SIG-M5 treated with dmso at 0.1 percent for 504 hours (cell line): ENCODE measurements at regions not wholly inside any gene's neighbourhood (a gene's known extent, or its start where the extent isn't known, plus 50 kb on each side); places are given as distances from the start of the nearest gene placed in this dataset.

ENCODE experiments used
- DNase-seq: peaks from one replicate; lab custom pipeline; 2025; ENCODE audit not compliant: unreplicated experiment; lab: John Stamatoyannopoulos, UW

DNA sequence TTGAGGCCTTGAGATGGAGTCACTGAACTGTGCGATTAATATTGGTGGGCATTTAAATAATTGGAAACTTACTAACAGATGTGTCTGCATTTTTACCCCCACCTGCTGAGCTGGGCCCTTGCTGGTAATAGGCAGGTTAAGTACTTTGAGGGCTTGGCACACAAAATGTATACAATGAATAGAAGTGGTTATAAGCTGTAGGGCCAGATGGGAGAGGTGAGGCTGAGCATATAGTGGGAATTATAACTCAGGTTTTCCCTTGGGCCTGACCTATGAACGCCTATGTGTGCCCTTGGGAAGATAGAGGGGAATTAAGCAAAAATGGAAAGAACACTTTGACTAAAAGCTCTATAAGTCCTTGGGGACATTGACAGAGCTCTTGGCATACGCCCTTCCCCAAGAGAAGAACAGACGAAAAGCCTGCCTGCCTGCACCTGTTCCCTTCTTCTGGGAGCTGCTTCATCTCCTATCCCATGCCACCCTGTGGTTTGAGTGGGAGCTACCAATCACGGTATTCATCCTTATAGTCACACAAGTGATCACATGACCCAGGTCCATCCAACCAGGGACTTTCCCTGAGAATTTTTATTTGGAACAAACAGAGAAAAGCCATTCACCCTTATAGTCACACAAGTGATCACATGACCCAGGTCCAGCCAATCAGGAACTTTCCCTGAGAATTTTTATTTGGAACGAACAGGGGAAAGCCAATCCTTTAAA is 260.7 kb upstream of the CSF3R start:
- DNase-seq = no peak

DNA sequence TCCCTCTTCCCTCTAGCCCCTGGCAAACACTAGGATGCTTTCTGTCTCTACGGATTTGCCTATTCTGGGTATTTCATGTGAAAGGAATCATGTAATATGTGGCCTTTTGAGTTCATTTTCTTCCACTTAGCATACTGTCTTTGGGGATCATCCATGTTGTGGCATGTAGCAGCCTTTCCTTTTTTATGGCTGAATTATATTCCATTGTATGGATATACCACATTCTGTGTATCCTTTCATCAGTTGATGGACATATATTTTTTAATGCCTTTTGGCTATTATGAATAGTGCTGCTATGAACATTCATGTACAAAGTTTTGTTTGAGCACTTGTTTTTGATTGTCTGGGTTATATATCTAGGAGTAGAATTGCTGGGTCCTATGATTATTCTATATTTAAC is 258.4 kb upstream of the CSF3R start:
- no peak for DNase-seq

DNA sequence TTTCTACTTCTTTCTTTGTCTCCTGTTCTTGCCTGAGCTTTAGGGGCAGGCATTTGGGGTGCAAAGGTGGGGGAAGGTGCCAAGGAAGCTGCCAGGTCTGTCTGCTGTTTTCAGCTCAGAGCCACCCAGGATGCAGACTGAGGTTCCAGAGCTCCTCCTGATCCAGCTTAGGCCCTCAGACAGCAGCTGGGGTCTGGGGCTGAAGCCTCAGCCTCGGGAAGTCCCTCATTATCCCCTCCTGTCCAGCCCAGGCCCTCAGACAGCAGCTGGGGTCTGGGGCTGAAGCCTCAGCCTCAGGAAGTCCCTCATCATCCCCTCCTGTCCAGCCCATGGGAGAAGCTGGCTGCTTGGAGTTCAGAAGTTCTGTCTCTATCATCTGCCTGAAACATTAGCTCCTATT is 257.7 kb upstream of the CSF3R start:
- DNase-seq = no peak

DNA sequence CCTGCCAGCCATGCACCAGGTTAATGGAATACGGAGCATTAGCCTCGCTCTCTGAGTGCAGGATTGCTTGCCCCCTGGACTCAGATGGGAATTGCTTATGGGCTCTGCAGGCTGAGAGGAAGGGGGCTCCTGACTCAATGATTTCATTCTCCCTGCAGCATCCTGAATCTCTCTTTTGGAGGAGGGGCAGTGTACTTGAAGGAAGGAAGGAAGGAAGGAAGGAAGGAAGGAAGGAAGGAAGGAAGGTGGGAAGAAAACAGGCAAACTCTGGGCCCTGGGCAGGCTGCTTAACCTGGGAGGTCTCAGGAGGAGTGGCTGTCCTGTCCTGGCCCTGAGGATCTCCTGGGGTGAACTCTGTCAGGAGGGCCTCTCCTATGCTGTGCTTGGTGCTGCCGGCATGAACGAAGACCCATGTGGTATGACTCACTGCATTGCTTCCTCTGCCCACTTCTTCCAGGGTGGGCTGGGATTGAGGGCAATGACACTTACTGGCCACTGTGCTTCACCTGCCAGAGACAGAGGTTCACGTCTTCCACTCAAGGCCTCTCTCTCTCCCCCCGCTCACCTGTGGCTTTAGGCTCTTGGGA is 257.1 kb upstream of the CSF3R start:
- DNase-seq = no peak

DNA sequence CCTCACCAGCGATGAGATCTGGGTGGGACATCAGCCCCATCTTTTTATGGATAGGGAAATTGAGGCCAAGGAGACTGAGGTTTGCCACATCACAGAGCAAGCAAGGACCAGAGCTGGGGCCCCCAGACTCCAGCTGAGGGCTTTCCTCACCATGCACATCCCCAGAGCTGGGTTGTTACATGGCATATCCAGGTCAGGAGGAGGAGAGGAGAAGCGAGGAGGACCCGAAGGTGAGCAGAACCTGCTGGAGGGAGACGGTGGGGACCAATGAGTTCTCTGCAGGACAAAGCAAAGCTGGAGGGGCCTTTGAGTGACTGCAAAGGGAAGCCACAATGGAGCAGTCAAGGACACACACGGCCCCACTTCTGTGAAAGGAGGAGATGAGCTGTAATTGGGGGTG is 255.5 kb upstream of the CSF3R start:
- no peak for DNase-seq

DNA sequence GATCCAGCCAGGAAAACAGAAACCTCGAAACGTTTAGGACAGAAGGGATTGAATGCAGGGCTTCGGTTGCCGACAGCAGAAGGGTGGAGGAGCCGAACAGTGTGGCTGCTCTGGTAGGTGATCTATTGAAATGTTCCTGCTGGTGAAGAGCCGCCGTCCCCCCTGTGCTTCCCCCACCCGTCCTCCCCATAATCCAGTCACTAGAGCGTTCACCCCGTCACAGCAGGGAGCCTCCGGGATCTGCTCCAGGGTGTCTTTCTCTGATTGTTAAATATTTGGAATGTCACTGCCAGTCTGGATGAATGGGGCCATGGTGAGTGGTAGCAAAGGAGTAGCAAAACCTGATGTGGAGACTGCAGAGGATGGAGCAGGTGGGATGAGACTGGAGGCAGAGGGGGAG is 255.1 kb upstream of the CSF3R start:
- DNase-seq = no peak

DNA sequence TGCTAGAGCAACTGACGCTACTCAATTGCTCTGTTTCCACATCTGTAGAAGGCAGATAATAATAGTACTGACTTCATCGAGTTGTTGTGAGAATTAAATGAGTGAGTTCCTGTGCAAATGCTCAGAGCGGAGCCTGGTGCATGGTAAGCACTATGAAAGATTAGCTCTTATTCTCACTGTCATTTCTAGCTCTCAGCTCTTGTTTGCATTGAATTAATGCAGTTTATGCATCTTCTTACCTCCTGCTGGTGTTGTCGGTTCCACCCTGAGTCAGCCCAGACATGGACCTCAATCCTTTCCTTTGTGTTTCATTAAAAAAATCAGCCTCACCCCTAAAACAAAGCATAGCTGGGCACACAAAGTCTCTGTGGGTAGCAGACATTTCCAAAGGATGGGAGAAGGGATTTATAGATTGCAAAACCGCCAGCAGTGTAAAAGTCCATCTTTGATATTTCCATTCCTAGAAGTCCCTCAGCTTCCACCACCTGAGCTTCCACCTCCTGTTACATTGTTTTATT is 254.4 kb upstream of the CSF3R start:
- no peak for DNase-seq

DNA sequence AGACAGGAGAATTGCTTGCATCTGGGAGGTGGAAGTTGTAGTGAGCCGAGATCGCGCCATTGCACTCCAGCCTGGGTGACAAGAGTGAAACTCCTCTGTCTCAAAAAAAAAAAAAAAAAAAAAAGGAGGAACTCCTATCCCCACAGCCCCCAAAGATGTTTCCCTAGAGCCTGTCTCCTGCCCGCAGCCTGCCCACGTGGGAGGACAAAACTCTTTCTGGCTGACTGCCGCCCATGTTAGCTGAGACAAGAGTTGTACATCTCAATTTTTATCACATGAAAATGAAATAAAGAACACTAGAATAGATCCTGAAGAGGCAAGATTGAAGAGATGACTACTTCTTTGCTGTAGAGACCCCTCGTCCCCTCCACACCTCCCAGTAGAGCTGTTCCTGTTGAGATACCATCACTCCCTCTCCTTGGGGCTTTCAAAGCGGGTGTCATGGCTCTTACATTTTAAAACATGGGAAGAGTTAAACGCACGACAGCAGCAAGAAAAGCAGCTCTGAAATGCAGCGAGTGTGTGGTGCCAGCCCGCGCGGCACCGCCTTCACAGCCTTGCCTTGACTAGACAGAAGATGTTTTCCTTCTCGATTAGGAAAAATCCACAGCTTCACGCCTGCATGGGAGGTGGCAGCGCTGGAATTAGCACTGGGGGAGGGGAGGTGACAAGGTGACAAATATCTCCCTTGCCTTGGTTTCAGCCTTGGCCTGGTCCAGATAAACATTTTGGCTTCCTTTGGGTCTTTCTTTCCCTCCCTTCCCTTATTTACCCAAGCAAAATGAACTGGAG is 253.4 kb upstream of the CSF3R start:
- DNase-seq = no peak

DNA sequence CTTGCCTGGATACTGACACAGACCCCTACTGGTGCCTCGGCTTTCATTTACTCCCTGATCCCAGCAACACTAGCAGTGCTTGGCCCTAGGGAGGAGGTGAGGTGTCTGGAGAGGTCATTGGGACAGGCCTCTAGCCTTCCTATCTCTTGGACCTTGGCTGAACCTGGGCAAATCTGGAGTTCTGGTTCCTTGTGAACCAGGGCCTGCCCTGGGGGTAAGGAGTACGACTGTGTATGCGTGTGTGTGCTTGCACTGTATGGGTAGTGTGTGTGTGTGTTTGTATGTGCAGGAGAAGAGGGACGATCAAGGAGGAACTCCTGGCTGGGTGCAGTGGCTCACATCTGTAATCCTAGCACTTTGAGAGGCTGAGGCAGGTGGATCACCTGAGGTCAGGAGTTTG is 252.7 kb upstream of the CSF3R start:
- no peak for DNase-seq

DNA sequence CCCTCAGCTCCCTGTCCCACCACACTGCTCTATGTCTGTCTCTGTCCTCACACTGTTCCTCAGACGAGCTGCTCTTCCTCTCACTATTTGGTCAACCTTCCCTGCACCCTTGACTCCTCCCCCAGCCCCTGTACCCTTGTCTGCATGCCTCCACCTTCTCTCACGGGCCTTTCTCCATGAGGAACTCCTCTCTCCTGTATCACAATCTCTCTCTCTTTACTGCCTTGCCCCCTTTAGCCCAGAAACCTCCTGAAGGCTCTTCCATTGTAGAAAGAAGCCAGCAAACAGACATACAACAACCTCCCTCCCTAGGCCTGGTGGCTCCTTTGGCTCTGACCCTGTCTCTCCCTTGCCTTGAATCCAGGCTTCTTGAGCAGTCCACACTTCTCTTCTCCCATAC is 251.6 kb upstream of the CSF3R start:
- DNase-seq = no peak

DNA sequence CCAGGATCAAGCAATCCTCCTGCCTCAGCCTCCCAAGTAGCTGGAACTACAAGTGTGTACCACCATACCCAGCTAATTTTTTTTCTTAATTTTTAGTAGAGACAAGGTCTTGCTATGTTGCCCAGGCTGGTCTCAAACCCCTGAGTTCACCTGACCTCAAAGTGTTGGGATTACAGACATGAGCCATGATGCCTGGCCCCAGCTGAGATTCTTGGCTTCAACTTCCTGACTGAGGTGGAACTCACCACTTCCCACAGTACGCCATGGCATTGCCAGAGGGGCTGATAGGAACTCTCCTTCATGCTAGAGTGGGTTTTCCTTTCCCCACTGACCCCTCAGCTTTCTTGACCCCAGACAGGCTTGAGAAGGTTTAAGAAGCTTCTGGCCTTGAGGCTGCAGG is 251.0 kb upstream of the CSF3R start:
- no peak for DNase-seq

DNA sequence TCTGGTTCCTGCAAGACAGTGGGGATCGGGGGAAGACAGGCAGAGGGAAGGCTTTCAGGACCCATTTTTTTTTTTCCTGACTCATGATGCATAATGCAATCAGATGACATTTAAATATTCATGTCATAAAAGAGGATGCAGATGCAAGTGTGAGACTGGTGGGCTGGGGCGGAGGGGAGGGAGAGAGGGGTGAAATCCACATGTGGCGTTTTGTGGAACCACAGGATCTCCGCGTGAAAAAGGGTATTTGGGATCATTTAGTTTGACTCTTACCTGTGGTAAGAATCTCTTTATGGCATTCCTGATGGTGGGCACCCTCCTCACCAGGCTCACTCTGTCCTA is 249.3 kb upstream of the CSF3R start:
- no peak for DNase-seq

DNA sequence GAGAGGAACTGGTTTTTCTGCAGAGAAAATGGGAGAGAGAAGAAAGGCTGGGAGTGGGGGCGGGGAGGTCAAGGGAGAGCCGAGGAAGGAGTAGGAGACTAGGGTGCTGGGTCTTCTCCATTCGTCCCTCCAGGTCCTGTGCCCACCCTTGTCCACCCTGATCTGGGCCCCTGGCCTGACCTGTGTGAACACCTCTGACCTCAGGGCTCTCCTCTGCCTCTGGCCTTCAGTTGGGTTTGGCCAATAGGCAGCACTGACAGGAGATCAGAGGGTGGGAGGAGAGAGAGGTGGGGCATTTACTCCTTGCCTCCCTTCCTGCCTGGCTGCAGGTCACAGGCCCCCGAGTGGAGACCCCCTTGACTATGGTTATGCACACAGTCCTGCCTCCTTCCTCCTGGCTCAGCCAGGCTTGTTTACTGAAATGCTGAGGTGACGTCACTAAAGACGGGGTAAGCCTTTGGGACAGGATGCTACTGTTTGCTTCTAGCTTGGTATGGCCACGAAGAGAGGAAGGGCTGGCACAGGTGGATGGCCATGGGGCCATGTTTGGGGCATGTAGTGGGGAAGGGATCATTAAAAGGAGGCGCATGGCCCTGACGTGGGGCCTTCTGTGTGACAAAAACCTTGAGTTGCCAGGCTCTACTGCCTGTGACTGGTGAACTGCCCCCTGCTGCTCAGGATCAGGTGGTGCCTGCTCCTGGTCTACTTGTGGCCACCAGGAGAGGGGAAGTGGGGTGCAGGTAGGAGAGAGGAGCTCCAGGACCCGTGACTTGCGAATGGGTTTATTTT is 248.7 kb upstream of the CSF3R start:
- DNase-seq = no peak

DNA sequence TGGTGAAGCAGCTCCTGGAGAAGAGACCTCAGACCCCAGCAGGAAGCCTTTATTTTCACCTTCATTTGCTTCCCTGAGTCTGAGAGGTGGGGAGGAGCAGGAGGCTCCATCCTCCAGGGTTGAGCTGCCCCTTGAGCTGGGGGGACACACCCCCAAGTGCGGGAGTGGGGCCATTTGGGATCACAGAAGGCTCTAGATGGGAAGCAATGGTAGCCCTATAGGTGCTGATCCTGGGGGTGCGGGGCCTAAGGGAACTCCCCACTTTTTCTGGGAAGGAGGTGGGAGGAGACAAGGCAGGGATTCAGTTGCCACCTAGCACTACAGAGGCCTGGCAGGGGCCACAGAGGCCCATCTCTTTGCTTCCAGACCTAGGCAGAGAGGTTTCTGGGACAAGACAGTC is 247.9 kb upstream of the CSF3R start:
- DNase-seq = no peak

DNA sequence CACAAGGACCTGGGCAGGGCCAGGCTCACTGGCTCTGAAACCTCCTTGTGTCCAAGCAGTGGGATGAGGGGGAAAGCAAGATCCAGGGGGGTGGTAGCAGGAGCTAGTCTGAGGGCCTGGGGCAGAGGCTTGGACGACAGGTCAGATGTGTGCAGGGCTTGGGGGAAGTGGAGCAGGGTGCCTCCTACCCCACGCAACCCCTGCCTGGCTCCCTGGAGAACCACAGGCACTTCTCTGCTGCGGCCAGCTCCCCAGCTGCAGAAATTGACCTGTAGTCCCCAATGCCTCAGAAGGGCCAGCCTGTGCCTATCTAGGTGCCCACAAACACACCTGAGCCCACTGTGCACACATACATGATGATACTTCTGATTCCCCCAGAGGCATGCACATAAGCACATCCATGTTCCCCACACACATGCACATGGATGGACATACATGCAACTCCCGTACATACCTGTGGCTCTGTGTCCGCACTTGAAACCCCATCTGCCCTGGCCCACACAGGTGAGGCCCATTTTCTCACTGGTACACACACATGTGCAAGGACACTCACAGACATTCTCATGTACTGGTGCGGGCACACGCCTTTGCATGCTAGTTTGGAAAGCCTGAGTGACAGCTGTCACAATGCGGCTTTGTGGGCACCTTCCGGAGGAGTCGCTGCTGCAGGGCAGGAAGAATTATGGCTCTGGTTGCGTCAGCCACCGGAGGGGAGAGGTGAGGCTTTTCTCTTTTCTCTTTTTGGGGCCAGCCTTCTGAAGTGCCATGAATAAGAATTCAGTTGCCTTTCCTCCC is 247.2 kb upstream of the CSF3R start:
- no peak for DNase-seq

DNA sequence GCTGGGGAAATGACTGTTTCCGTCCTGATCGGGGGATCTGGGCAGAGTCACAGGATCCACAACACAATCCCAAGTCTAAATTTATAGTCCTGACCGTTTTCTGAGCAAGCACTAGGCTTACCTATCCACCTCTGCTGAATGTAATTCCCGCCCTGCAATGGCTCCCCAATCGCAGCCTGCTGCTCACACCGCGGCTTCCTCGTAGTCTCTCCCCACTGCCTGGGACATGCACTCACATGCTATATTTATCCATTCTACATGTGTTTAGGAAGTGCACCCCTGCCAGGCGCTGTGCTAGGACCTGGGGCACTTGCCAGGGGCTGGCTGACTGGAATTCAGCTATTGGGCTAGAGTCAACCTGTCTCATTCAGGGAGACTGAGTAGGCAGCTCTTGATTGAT is 246.6 kb upstream of the CSF3R start:
- no peak for DNase-seq

DNA sequence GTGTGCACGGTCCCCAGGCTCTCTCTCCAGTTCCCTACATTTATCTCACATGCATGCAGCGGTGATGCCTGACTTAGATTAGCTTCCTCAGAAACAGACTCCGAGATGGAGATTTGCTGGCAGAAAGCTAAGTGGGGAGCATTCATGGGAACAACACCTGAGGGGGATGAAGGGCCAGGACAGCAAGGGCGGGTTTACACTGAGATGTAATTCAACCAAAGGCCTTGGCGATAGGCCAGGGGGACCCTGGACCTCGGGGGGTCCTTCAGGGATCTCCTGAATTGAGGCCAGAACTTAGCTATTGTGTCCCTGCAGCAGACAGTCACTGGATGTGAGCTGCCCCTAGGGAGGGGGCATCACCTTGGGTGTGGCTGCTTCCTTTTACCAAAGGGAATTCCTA is 246.1 kb upstream of the CSF3R start:
- DNase-seq = no peak

DNA sequence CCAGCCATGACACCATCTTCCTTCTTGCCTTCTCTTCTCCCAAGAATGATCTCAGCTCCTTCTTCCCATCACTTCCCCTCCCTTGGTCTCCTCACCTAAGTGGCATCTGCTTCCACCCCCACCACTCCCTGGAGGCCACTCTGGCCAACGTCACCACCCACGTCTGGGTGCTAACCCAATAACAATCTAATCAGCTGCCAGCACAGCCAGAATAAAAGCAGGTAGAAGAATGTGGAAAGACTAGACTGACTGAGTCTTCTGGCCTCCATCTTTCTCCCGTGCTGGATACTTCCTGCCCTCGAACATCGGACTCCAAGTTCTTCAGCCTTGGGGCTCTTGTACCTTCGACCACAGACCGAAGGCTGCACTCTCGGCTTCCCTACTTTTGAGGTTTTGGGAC is 245.3 kb upstream of the CSF3R start:
- DNase-seq = no peak

DNA sequence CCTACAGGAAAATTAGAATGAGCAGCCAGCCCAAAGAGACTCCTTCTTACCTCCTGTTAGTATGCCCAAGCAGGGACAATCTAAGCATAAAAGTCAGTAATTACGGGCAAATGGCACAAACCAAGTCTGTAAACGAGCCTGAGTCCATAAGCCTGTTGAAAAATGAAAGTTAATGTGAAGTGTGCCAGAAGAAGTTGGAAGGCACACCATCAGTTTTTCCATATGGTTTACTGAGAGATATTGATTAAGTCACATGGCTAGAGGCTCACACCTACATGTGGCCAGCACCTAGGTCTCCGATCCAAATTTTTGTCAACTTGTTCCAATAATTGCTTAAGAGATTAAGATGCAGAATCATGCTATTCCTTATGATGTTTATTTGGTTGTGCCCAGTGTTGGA is 242.4 kb upstream of the CSF3R start:
- no peak for DNase-seq

DNA sequence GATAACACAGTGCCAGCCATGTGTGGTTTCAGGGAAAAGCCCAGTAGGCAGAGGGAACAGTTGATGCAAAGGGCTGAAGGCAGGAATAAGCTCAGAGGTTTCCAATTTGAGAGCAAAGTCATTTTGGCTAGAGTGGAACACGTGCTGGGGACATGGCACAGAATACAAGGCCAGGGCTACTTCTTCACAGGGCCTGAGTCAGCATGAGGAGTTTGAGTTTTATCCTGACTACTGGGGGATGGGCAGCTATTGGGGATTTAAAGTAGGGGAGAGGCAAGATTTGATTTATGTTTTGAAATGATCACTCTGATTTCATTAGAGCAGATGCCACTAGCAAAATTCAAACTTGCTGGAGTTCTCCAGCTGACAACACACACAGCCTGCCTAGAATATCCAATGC is 241.1 kb upstream of the CSF3R start:
- DNase-seq = no peak

DNA sequence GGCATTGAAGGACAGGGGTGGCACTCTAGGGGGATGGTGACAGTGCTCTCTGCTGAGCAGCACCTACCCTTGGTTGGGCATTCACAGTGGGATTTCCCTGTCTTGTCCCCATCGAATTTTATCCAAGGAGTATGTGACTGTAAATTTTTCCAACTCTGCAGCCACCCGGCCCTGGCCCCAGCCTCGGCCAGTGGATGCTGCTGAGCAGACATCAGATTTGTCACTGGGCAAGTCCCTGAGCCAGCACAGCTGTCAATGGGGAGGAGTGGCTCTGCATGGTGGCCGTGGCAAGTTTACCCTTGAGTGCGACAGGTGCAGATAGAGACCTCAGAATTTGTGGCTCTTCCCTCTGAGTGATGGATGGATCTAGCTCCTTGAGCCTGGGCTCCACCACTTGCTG is 240.2 kb upstream of the CSF3R start:
- no peak for DNase-seq
